ENCODE measurements at regions not wholly inside any gene's neighbourhood (a gene's known extent, or its start where the extent isn't known, plus 50 kb on each side); places are given as distances from the start of the nearest gene placed in this dataset.

DNA sequence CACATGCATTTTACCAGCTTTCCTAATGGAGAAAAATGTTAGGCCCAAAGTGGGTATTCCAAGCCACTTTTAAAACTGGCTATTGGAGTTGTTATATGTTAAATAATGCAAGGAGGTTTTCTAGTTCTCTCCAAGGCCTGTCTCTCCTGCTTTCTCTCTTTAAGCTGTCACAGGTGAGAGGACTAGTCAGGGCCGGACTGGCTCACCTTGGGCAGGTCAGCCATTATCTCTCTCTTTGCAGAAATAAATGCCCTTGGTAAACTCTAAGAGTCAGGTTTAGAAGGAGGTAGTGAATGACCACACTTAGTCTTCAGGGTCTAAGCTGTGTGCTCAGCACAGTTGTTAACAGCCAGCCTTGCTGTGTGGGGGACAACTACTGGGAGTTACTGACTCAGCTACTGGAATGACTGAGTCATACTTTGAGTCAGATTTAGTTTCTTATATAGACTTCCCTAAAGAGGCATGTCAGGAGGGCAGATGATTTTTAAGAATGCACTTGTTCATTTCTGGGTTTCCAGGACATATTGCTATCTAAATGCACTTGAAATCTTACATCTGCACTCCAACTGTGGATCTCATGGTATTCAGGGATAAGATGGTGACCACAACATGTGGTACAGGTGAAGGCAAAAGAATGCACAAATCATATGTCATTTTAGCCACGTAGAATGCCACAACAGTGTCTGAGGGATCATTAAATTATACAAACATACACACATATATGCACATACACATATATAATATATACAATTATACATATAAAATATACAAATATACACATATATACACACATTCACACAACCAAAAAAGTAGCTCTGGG lies 719.4 kb downstream of the EPM2A start:
- no peak overlapping the region for H3K4me3 ChIP-seq (ENCODE audit: low read depth, low read length)
- no peaks in the 10 kb centered on the region for H3K4me1 ChIP-seq (ENCODE audit: insufficient read depth)
- no peaks in the 10 kb centered on the region for H3K36me3 ChIP-seq (ENCODE audit: insufficient read depth)
- WGBS = 82% methylated on average over 2 of the region's 2 CpGs
- no peak overlapping the region for H3K27ac ChIP-seq (ENCODE audit: low read depth)
- DNase-seq (ENCODE audit: extremely low spot score) = no peak

DNA sequence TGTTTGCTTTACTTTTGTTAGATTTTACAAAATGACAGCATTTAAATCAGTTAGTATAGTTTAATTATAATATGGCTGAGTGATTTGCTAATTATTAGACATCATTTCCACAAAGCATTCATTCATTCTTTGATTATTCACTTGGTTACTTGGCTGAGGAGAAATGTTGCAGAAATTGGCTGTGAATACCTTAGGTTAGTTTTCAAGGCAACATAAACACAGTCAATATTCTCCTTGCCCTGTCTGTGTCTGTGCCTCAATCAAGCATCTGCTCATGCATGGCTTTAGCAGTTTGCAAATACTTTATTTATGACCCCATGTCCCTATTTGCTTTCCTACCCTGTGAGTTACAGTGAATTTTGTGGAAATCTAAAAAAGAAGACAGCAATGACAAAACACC lies 718.3 kb downstream of the EPM2A start:
- no peak for DNase-seq (ENCODE audit: extremely low spot score)
- no peaks in the 10 kb centered on the region for H3K4me1 ChIP-seq (ENCODE audit: insufficient read depth)
- H3K4me3 ChIP-seq (ENCODE audit: low read depth, low read length) = no peak overlapping the region
- H3K27ac ChIP-seq (ENCODE audit: low read depth) = no peak overlapping the region
- H3K36me3 ChIP-seq (ENCODE audit: insufficient read depth) = no peaks in the 10 kb centered on the region

DNA sequence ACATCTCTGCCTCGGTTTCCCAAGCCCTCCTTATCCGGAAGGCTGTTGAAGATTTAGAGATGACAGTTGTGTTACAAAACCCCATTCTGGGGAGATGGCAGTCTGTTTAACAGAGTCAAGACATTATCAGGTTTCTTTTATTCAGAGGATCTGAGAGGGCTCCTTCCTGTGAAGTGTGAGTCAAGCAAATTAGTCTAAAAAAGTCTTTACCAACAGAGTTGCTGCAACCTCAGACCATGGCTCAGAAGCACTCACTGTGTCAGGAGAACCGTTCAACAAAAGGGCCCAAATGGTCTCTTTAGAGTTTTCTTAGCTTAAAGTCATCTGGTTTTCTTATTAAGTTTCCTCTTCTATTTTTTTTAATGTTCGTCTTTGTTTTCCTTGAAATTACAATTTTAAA lies 717.8 kb downstream of the EPM2A start:
- no peaks in the 10 kb centered on the region for H3K36me3 ChIP-seq (ENCODE audit: insufficient read depth)
- no peak overlapping the region for H3K27ac ChIP-seq (ENCODE audit: low read depth)
- DNase-seq (ENCODE audit: extremely low spot score) = no peak
- no peak overlapping the region for H3K4me3 ChIP-seq (ENCODE audit: low read depth, low read length)
- 67% methylated on average over 4 of the region's 4 CpGs for WGBS
- no peaks in the 10 kb centered on the region for H3K4me1 ChIP-seq (ENCODE audit: insufficient read depth)

DNA sequence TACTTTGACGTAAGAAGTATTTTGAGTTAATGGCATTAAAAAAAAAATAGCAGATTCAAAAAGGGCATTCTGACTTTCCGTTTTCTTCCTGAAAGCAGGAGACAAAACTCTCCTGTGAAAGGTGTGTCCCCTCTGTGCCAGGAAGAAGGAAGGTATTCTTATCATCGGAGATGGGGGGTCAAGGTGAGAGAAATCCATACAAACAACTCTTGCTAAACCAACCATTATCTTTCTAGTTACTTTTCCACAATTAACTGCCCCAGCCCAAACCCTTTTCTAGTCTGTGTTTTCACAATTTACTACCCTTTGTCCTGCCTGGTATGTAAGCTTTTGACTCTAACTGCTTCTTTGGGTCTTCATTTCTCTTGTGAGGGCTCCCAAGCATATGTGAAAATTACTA lies 717.3 kb downstream of the EPM2A start:
- H3K4me3 ChIP-seq (ENCODE audit: low read depth, low read length) = no peak overlapping the region
- no peak for DNase-seq (ENCODE audit: extremely low spot score)
- H3K36me3 ChIP-seq (ENCODE audit: insufficient read depth) = no peaks in the 10 kb centered on the region
- 90% methylated on average over 3 of the region's 3 CpGs for WGBS
- H3K27ac ChIP-seq (ENCODE audit: low read depth) = no peak overlapping the region
- no peaks in the 10 kb centered on the region for H3K4me1 ChIP-seq (ENCODE audit: insufficient read depth)

DNA sequence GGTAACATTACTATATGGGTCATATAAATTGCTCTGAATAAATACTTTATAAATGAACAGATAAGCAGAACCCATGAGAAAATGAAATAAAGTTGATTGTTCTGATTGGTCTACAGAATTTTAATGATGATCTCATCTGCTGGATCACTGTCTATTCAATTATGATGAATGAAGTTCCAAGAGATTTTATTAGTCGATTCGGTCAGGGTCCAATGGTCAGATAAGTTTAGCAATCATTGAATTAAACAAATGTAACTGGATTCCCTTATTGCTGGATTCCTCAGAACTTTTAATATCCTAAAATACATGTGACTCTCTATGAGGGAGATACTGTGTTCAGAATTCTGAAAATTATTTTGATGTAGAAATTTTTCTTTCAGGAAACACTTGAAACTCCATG lies 715.2 kb downstream of the EPM2A start:
- Histone ChIP-seq H3K4me1 (ENCODE audit: insufficient read depth) (no peaks in the 10 kb centered on the region), H3K4me3 (ENCODE audit: low read depth, low read length) (no peak overlapping the region), H3K36me3 (ENCODE audit: insufficient read depth) (no peaks in the 10 kb centered on the region), H3K27ac (ENCODE audit: low read depth) (no peak overlapping the region)
- DNase-seq (ENCODE audit: extremely low spot score) = no peak
- WGBS = 90% methylated on average over 2 of the region's 2 CpGs

DNA sequence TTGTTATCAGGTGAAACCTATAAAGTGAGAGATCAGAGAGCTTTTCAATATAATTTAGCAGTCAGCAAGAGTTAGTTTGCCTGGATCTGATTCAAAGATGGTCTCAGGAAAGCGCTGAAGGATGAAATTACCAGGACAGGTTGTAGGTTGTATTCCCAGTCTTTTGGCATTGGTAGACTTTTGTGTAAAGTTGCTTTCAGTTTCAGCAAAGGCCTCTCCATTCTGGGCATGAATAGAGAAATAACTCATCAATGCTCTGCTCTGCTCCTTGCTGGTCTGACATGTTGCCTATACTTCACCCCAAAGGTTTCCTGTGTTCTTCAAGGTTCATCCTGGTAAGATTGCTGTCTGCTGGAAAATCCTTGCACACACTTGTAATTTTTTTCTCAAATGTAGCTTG lies 714.8 kb downstream of the EPM2A start:
- no peaks in the 10 kb centered on the region for H3K4me1 ChIP-seq (ENCODE audit: insufficient read depth)

DNA sequence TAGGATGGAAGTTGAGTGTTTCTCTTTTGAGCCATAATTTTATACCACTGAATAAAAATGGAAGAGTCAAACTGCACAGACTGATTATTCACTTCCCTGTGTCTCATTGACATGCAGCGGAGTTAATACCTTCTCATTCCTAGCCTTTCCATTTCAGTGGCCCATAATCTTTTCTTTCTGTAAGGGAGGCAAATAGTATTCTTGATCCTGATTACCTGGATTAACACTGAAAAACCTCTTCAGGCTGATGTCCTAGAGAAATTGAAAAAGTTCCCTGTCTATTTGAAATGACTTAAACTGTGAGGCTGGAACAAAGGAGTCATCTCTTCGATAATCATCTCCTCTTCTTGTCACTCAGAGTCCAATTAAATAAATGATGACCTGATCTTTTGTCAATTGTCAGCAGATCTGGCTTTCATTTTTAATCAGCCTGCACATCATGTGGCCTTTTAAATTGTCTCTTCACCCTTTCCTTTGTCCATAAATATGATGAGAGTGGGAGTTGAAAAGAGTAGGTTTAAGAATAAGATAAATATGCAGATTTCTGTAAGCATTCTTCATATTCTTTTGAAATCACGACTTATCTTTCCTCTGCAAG lies 713.0 kb downstream of the EPM2A start:
- no peak overlapping the region for H3K4me3 ChIP-seq (ENCODE audit: low read depth, low read length)
- H3K27ac ChIP-seq (ENCODE audit: low read depth) = no peak overlapping the region
- H3K36me3 ChIP-seq (ENCODE audit: insufficient read depth) = no peaks in the 10 kb centered on the region
- H3K4me1 ChIP-seq (ENCODE audit: insufficient read depth) = no peaks in the 10 kb centered on the region
- no peak for DNase-seq (ENCODE audit: extremely low spot score)
- WGBS = 75% methylated on average over 3 of the region's 3 CpGs

More for the DNA sequence above, 714.8 kb downstream of the EPM2A start:
- Histone ChIP-seq H3K27ac (ENCODE audit: low read depth) (no peak overlapping the region), H3K36me3 (ENCODE audit: insufficient read depth) (no peaks in the 10 kb centered on the region), H3K4me3 (ENCODE audit: low read depth, low read length) (no peak overlapping the region)
- no peak for DNase-seq (ENCODE audit: extremely low spot score)
- WGBS = 99% methylated on average over 1 of the region's 1 CpG

DNA sequence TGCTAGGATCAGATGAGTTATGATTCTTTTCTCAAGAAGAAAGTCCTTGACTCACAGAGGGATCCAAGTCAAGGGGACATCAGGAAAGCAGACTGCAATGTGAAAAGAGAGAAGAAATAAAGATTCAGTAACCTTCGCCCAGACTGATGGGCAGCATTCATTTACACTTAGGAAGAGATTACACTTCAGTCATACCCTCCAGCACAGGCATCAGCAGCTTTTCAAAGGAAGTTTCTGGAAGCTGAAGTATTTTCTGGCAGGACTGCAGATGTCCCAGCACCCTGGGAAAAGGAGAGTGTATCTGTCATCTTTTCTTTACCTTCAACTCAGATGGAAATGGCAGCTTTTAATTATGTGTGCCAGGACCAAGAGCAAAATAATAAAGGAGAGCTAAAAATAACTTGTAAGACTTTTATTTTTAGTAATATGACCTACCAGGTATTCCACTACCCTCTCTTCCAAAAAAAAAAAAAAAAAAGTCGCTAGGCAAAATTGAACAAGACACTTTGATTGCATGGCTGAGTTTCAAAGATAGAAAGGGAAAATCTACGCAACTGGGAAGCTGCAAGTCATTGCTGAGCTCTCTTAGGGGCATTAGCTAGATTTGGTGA lies 712.1 kb downstream of the EPM2A start:
- 82% methylated on average over 3 of the region's 3 CpGs for WGBS
- no peak overlapping the region for H3K27ac ChIP-seq (ENCODE audit: low read depth)
- H3K4me1 ChIP-seq (ENCODE audit: insufficient read depth) = no peaks in the 10 kb centered on the region
- H3K36me3 ChIP-seq (ENCODE audit: insufficient read depth) = no peaks in the 10 kb centered on the region
- no peak overlapping the region for H3K4me3 ChIP-seq (ENCODE audit: low read depth, low read length)
- no peak for DNase-seq (ENCODE audit: extremely low spot score)

DNA sequence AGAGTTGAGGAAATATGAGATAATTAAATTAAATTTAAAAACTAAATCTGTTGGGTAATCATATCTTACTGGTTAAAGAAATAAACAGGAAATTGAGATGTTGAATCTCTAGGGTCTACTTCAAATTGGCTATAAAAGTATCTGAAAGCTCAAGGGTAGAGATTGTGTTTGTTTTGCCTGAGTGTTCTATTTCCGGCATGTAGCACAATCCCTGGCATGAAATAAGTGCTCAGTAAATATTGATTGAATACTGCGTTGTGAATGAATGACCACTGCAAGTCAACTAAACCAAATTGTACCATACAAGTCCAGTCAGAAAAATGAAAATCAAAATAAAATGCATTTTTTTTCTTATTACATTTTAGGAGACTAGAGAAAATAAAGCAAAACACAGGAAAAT lies 709.8 kb downstream of the EPM2A start:
- Histone ChIP-seq H3K4me3 (ENCODE audit: low read depth, low read length) (no peak overlapping the region), H3K27ac (ENCODE audit: low read depth) (no peak overlapping the region), H3K4me1 (ENCODE audit: insufficient read depth) (no peaks in the 10 kb centered on the region), H3K36me3 (ENCODE audit: insufficient read depth) (no peaks in the 10 kb centered on the region)
- 71% methylated on average over 2 of the region's 2 CpGs for WGBS
- DNase-seq (ENCODE audit: extremely low spot score) = no peak

DNA sequence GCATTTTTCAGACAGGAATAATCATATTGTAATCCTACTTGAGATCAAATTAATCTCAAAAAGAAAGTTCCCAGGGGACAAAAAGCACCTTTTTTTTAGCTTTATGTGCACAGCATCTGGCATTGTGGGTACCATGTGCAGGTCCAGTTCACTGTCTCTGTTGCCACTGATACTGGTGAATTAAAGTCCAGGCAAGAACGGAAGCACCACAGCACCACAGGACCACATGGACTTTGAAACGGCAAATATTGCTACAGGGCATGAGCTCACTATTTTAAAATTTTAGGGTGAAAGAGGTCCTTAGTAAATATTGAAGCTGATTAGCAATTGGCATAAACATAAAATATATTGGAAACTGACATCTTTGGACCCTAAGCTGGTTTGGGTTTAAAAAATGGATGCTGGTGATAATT lies 709.0 kb downstream of the EPM2A start:
- no peaks in the 10 kb centered on the region for H3K36me3 ChIP-seq (ENCODE audit: insufficient read depth)
- DNase-seq (ENCODE audit: extremely low spot score) = no peak
- 94% methylated on average over 2 of the region's 2 CpGs for WGBS
- no peak overlapping the region for H3K27ac ChIP-seq (ENCODE audit: low read depth)
- no peaks in the 10 kb centered on the region for H3K4me1 ChIP-seq (ENCODE audit: insufficient read depth)
- H3K4me3 ChIP-seq (ENCODE audit: low read depth, low read length) = no peak overlapping the region

DNA sequence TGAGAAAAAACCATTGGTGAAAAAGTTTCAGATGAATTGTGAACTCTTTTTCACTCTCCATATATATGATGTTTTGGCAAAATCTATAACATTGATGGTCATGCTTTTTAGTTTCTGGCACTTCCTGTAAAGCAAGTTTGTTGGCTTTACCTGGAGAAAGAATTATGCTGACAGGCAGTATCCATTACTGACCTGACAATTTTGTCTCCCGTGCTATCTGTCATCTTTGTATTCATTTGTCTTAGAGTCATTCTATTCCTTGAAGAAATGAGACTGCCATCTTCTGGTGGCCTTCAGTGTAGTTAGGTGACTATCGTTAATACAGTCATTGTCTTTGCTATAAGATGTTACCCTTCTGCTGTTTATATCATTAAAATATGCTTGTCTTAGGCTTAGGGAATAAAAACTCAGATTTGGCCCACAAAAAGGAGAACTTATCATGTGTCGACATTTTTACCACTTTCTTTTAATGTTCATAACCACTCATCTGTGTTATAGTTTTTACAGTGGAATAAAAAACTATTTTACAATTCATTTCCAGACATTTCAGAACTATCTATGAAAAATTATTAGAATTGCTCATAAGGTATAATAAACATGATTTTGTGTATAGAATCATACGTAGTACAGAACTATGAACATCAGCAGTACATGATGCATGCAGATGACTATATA lies 707.0 kb downstream of the EPM2A start:
- Histone ChIP-seq H3K36me3 (ENCODE audit: insufficient read depth) (no peaks in the 10 kb centered on the region), H3K4me3 (ENCODE audit: low read depth, low read length) (no peak overlapping the region), H3K4me1 (ENCODE audit: insufficient read depth) (no peaks in the 10 kb centered on the region), H3K27ac (ENCODE audit: low read depth) (no peak overlapping the region)
- no peak for DNase-seq (ENCODE audit: extremely low spot score)
- 27% methylated on average over 4 of the region's 4 CpGs for WGBS

DNA sequence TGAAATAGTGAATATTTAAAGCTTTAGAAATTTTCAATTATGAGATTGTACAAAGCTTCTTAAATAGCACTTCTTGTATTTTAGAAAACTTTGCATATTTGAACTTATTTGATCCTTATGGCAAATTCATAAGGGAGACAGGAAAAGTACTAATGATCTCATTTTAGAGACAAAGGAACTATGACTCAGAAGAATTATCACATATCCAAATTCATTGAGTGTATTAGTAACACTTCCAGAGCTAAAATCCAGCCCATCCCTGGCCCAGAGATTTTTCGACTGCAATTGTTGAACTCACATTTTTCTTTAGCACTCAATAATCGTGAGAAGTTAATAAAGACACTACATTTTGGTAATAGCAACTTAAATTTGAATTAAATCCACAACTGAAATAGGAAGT lies 704.3 kb downstream of the EPM2A start:
- DNase-seq (ENCODE audit: extremely low spot score) = no peak
- WGBS = 79% methylated on average over 2 of the region's 2 CpGs
- Histone ChIP-seq H3K36me3 (ENCODE audit: insufficient read depth) (no peaks in the 10 kb centered on the region), H3K27ac (ENCODE audit: low read depth) (no peak overlapping the region), H3K4me3 (ENCODE audit: low read depth, low read length) (no peak overlapping the region), H3K4me1 (ENCODE audit: insufficient read depth) (no peaks in the 10 kb centered on the region)

DNA sequence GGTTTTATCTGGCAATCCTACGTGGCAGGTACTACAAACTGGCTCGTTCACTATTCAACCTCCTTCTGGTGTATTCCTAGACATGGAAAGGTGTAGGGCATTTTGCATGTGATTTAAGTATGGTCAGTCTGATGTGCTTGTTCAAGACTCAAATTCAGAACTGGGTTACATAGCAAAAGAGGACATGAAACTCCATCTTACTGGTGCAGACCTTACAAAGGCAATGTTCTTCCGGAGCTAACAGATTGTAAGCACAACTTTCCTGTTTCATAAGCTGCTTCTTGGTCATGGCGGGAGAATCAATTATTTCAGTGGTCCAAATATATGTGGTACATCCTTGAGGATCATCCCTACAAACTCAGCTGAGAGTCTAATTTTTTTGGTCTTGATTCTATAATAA lies 703.4 kb downstream of the EPM2A start:
- 82% methylated on average over 4 of the region's 4 CpGs for WGBS
- no peak for DNase-seq (ENCODE audit: extremely low spot score)
- H3K4me1 ChIP-seq (ENCODE audit: insufficient read depth) = no peaks in the 10 kb centered on the region

More for the DNA sequence above, 703.4 kb downstream of the EPM2A start:
- H3K36me3 ChIP-seq (ENCODE audit: insufficient read depth) = no peaks in the 10 kb centered on the region
- H3K4me3 ChIP-seq (ENCODE audit: low read depth, low read length) = no peak overlapping the region
- H3K27ac ChIP-seq (ENCODE audit: low read depth) = no peak overlapping the region
